ENCODE measurements at regions not wholly inside any gene's neighbourhood (a gene's known extent, or its start where the extent isn't known, plus 50 kb on each side); places are given as distances from the start of the nearest gene placed in this dataset.

GRCh38 chr9:100725371-100725770 is 147.5 kb downstream of the CAVIN4 start:
- Histone ChIP-seq H3K4me1 (ENCODE audit: control insufficient read depth, insufficient read depth, low read length) (no peaks in the 10 kb centered on the region), H3K4me3 (ENCODE audit: low read depth in 2 of 2, low read length in 2 of 2) (no peak overlapping the region), H3K9me3 (ENCODE audit: control insufficient read depth, insufficient read depth, low read depth, low read length) (no peaks in the 10 kb centered on the region), H3K27ac (ENCODE audit: low read length) (no peak overlapping the region), H3K27me3 (ENCODE audit: control insufficient read depth, insufficient read depth, low read length) (no peaks in the 10 kb centered on the region; the same call in 1 of the 2 replicates), H3K36me3 (ENCODE audit: control insufficient read depth, insufficient read depth, low read length) (no peaks in the 10 kb centered on the region)
- BruUV-seq (replicated peaks): no TSS peak
- in situ Hi-C loops (cut with HindIII; ENCODE audit: low pct_unique_long_range_greater_than_20kb, low sequenced_read_pairs): no loop called here
- no peak for ATAC-seq
- CTCF ChIA-PET: no interaction called here
- TF ChIP-seq POLR2AphosphoS5 (IDR thresholded peaks at IDR 0.05; ENCODE audit: low read depth, low read length) (no peak), TCF7L2 (IDR thresholded peaks at IDR 0.05; ENCODE audit: low read depth, low read length) (no peak), REST (IDR thresholded peaks at IDR 0.05; ENCODE audit: insufficient read depth in 1 of 2, low read depth in 2 of 2, low read length in 1 of 2) (no peak), SIN3A (IDR thresholded peaks at IDR 0.05; ENCODE audit: borderline replicate concordance, insufficient read depth, low read depth, low read length) (no peak), CTCF (IDR thresholded peaks at IDR 0.05) (no peak)
- DNase-seq (ENCODE audit: low read depth, low spot score): no peak
- POLR2A ChIA-PET: no interaction called here
- intact Hi-C loops (cut with micrococcal nuclease; ENCODE audit: unreplicated experiment): no loop called here

- Histone ChIP-seq H3K36me3 (ENCODE audit: control insufficient read depth, insufficient read depth, low read length) (no peaks in the 10 kb centered on the region), H3K27ac (ENCODE audit: low read length) (no peak overlapping the region), H3K4me1 (ENCODE audit: control insufficient read depth, insufficient read depth, low read length) (no peaks in the 10 kb centered on the region), H3K27me3 (ENCODE audit: control insufficient read depth, insufficient read depth, low read length) (no peaks in the 10 kb centered on the region; the same call in 1 of the 2 replicates), H3K9me3 (ENCODE audit: control insufficient read depth, insufficient read depth, low read depth, low read length) (no peaks in the 10 kb centered on the region), H3K4me3 (ENCODE audit: low read depth in 2 of 2, low read length in 2 of 2) (no peak overlapping the region)
- ATAC-seq (no peak), DNase-seq (ENCODE audit: low read depth, low spot score) (no peak)
- CTCF ChIA-PET: no interaction called here
- TF ChIP-seq POLR2AphosphoS5 (IDR thresholded peaks at IDR 0.05; ENCODE audit: low read depth, low read length) (no peak), REST (IDR thresholded peaks at IDR 0.05; ENCODE audit: insufficient read depth in 1 of 2, low read depth in 2 of 2, low read length in 1 of 2) (no peak), CTCF (IDR thresholded peaks at IDR 0.05) (no peak), SIN3A (IDR thresholded peaks at IDR 0.05; ENCODE audit: borderline replicate concordance, insufficient read depth, low read depth, low read length) (no peak), TCF7L2 (IDR thresholded peaks at IDR 0.05; ENCODE audit: low read depth, low read length) (no peak)
- intact Hi-C loops (cut with micrococcal nuclease; ENCODE audit: unreplicated experiment) (no loop called here), in situ Hi-C loops (cut with HindIII; ENCODE audit: low pct_unique_long_range_greater_than_20kb, low sequenced_read_pairs) (no loop called here)
- BruUV-seq (replicated peaks): no TSS peak
- POLR2A ChIA-PET: no interaction called here
Observed at GRCh38 chr9:100729336-100729895, 151.5 kb downstream of the CAVIN4 start.

All from Panc1 (cell line).